Urinary bladder (tissue), 3 donors: ENCODE measurements at regions not wholly inside any gene's neighbourhood (a gene's known extent, or its start where the extent isn't known, plus 50 kb on each side); places are given as distances from the start of the nearest gene placed in this dataset.

ENCODE experiments used
- DNase-seq: peaks from one replicate; pipeline ENCODE4 v3.0.0-alpha.2; 2015; ENCODE audit errors: extremely low spot score
- H3K27ac ChIP-seq: one replicate; pipeline ENCODE4 v1.5.1; 2013; ENCODE audit warnings: low read depth, mild to moderate bottlenecking, moderate library complexity
- H3K36me3 ChIP-seq: one replicate; pipeline ENCODE4 v1.6.1; 2013; ENCODE audit warnings: mild to moderate bottlenecking, moderate library complexity; ENCODE audit not compliant: insufficient read depth
- H3K4me1 ChIP-seq: one replicate; pipeline ENCODE4 v1.6.1; 2013; ENCODE audit warnings: mild to moderate bottlenecking, moderate library complexity; ENCODE audit not compliant: insufficient read depth
- H3K4me3 ChIP-seq: one replicate; pipeline ENCODE4 v1.5.1; 2013; ENCODE audit warnings: low read depth, low read length
- WGBS: extraction: QIAGEN DNeasy Blood & Tissue Kit; methylation state at CpG from one replicate; pipeline ENCODE4 v1.1.7; 2013; 5-methylcytosine and 5-hydroxymethylcytosine counted together
- donor health status: healthy with polysubstance abuse.
- donor health status: healthy.

GRCh38 chr13:86201477-86201876 lies 402.3 kb upstream of the SLITRK6 start:
- WGBS, result 43% methylated on average over 2 of the region's 2 CpGs
- Histone ChIP-seq H3K4me3 (no peak overlapping the region), H3K27ac (no peak overlapping the region), H3K4me1 (no peaks in the 10 kb centered on the region), H3K36me3 (no peaks in the 10 kb centered on the region)
- DNase-seq, result no peak

DNA sequence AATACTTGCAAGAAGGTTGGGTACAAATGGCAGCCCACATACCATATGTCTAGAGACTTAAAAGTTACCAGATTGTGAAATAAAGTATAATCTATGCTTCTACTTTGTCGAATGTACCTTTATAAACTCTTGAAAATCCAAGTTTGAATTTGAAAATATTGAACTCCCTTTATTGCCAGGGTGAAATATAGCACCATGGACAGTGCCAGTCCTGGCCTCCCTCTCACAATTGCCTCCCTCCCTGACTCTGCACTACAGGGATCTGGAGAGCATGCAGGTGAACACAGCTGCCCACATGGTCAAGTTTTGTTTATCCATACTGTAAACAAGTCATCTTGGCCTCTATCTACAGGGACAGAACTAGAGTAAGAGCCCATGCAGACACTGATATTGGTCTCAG lies 394.1 kb upstream of the SLITRK6 start:
- no peaks in the 10 kb centered on the region for H3K36me3 ChIP-seq
- DNase-seq, result no peak

GRCh38 chr13:86188170-86188569 lies 389.0 kb upstream of the SLITRK6 start:
- no peaks in the 10 kb centered on the region for H3K4me1 ChIP-seq
- no peaks in the 10 kb centered on the region for H3K36me3 ChIP-seq
- H3K27ac ChIP-seq, result no peak overlapping the region
- no peak overlapping the region for H3K4me3 ChIP-seq
- no peak for DNase-seq
- 89% methylated on average over 4 of the region's 4 CpGs for WGBS

More for the DNA sequence above, 394.1 kb upstream of the SLITRK6 start:
- Histone ChIP-seq H3K27ac (no peak overlapping the region), H3K4me1 (no peaks in the 10 kb centered on the region), H3K4me3 (no peak overlapping the region)
- WGBS, result 68% methylated on average over 1 of the region's 1 CpG

DNA sequence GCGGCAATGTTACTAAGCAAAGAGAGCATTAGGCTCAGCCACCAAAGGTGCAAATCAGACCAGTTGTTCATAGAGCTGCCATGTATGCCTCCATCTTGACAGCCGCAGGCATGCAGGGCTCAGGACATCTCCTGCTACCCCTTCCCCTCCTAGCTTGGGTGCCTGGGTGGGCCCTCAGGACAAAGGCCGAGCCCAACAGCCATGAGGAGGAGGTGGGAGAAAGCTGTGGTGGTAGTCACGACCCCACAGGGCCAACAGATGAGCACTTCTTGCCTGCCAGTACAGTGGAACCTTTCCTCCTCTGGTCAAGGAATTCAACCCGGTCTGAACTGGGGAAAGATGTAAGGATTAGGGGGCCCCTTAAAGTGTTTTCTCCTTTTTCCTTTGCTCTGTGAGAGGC lies 386.4 kb upstream of the SLITRK6 start:
- H3K36me3 ChIP-seq, result no peaks in the 10 kb centered on the region
- H3K27ac ChIP-seq, result no peak overlapping the region
- H3K4me3 ChIP-seq, result no peak overlapping the region
- H3K4me1 ChIP-seq, result no peaks in the 10 kb centered on the region
- DNase-seq, result no peak
- WGBS, result 80% methylated on average over 5 of the region's 5 CpGs

- 89% methylated on average over 3 of the region's 3 CpGs for WGBS
- Histone ChIP-seq H3K4me3 (no peak overlapping the region), H3K4me1 (no peaks in the 10 kb centered on the region), H3K27ac (no peak overlapping the region), H3K36me3 (no peaks in the 10 kb centered on the region)
- no peak for DNase-seq
Measured at GRCh38 chr13:86185107-86185506, 385.9 kb upstream of the SLITRK6 start.

DNA sequence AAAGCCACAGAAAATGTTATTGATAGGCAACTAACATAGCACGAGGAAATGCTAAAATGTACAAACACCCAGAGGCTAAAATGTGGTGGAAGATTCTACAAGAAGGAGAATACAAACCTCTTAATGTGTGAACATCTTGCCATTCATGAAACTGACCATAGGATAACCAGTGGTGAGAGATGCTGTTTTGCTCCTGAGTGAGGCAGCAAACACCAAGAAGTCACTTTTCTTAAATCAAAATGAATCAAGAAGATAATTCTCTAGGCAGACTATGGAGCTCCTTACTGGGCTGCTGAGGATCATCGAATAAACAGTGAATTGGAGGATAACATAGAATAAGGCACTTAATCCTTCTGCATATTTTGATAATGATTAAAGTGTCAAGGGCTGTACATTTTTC lies 375.4 kb upstream of the SLITRK6 start:
- H3K4me3 ChIP-seq, result no peak overlapping the region
- no peak for DNase-seq
- no peaks in the 10 kb centered on the region for H3K36me3 ChIP-seq
- H3K27ac ChIP-seq, result no peak overlapping the region
- H3K4me1 ChIP-seq, result no peaks in the 10 kb centered on the region
- WGBS, result 51% methylated on average over 2 of the region's 2 CpGs

DNA sequence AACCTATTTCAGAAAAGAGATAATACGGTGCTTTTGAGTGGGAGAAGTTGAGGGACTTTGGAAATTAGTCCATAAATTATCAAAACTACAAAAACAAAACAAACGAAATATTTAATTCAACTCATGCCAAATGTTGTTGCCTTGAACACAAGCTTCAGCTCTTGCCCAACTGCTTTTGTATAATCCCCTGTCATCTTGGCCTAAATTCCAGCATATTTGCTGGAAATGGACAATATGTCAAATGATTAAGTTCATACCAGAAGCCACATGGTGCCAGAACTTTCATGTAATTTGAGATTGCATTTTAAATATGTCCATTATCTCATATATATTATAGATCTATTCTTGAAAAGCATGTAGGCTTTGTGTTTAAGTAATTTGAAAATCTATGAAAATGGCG lies 373.7 kb upstream of the SLITRK6 start:
- Histone ChIP-seq H3K27ac (no peak overlapping the region), H3K4me1 (no peaks in the 10 kb centered on the region), H3K36me3 (no peaks in the 10 kb centered on the region), H3K4me3 (no peak overlapping the region)
- DNase-seq, result no peak
- WGBS, result 54% methylated on average over 3 of the region's 3 CpGs

DNA sequence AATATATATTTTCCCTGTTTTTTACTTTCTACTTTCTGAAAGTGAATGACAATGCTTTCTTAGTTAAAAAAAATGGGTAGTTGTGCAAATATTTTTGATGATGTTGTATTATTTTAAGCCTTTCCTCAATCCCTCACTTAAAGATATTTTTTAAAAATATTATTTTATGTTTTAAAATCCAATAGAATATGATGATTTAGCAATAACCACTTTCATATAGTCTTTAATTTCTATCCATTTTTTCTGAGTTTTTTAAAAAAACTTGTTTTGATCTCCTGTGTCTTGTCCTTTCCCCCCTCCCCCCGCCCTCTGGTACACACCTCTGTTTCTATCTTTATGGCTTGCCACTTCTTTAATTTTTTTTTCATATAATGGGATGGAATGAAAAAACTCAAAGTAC lies 362.0 kb upstream of the SLITRK6 start:
- DNase-seq, result no peak
- no peaks in the 10 kb centered on the region for H3K4me1 ChIP-seq
- no peaks in the 10 kb centered on the region for H3K36me3 ChIP-seq
- no peak overlapping the region for H3K27ac ChIP-seq
- 61% methylated on average over 1 of the region's 1 CpG for WGBS
- H3K4me3 ChIP-seq, result no peak overlapping the region

- Histone ChIP-seq H3K27ac (no peak overlapping the region), H3K4me3 (no peak overlapping the region), H3K36me3 (no peaks in the 10 kb centered on the region), H3K4me1 (no peaks in the 10 kb centered on the region)
- WGBS, result 76% methylated on average over 3 of the region's 3 CpGs
- DNase-seq, result no peak
Measured at GRCh38 chr13:86155756-86156155, 356.5 kb upstream of the SLITRK6 start.

DNA sequence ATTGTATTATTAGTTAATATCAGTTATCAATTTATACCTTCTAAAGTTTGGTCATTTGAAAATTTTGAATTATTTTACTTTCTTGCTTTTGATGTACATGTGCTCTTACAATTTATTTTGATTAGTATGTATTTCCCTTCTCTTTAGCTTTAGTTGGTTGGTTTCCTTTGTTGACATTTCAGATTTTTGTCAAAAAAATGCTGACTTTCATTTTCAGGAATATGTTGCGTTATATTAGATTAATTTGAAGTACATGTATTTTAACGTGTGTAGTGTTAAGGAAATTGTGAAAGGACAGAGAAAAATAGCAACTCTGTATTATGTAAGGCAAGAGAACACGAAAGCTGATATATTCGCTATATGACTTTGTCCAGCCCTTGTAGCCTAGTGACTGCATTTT lies 342.9 kb upstream of the SLITRK6 start:
- Histone ChIP-seq H3K27ac (no peak overlapping the region), H3K4me1 (no peaks in the 10 kb centered on the region), H3K4me3 (no peak overlapping the region), H3K36me3 (no peaks in the 10 kb centered on the region)
- DNase-seq, result no peak
- WGBS, result 88% methylated on average over 4 of the region's 4 CpGs

GRCh38 chr13:86135856-86136255 lies 336.6 kb upstream of the SLITRK6 start:
- no peak for DNase-seq
- Histone ChIP-seq H3K36me3 (no peaks in the 10 kb centered on the region), H3K4me1 (no peaks in the 10 kb centered on the region), H3K27ac (no peak overlapping the region), H3K4me3 (no peak overlapping the region)

DNA sequence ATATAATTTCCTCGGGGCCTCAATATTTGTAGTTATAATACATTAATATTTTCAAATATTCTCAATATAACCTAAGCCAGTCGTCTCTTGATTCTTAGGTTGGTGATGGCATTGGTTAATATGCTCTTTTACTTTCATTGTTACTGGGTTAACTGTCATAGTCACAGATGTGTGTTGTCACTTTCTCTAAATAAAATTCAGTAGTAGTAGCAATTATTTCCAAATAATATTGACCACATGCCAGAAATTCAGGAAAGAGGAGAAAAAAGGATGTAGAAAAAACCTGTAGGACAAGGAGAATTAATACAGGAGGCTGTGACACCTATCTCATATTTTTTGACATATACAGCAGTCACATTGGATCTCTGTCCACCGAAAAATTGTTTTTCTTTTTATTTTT lies 322.7 kb upstream of the SLITRK6 start:
- Histone ChIP-seq H3K27ac (no peak overlapping the region), H3K4me1 (no peaks in the 10 kb centered on the region), H3K36me3 (no peaks in the 10 kb centered on the region), H3K4me3 (no peak overlapping the region)
- DNase-seq, result no peak
- WGBS, result 82% methylated on average over 3 of the region's 3 CpGs

DNA sequence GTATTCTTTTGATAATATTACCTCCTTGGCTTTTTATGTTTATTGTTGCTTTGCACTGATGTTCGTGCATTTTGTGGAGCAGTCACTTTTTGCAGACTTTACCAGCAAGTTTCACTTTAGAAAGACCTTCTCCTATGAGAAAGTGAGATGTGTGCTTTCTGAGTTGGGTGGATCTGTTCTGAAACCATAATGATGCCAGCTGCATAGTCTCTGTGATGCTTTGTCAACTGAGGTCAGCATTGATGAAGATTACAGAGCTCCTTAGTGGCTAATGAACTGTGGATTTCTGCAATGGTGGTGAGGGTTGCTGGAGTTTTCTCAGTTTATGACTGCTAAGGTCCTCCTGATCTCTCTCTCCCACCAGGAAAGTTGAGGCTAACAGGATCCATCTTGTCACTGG lies 309.9 kb upstream of the SLITRK6 start:
- no peaks in the 10 kb centered on the region for H3K36me3 ChIP-seq
- WGBS, result 82% methylated on average over 1 of the region's 1 CpG
- H3K4me3 ChIP-seq, result no peak overlapping the region
- H3K27ac ChIP-seq, result no peak overlapping the region
- no peak for DNase-seq
- no peaks in the 10 kb centered on the region for H3K4me1 ChIP-seq

- DNase-seq, result no peak
- H3K4me3 ChIP-seq, result no peak overlapping the region
- H3K36me3 ChIP-seq, result no peaks in the 10 kb centered on the region
- H3K27ac ChIP-seq, result no peak overlapping the region
- 77% methylated on average over 3 of the region's 3 CpGs for WGBS
- H3K4me1 ChIP-seq, result no peaks in the 10 kb centered on the region
Measured at GRCh38 chr13:86108334-86108733, 309.1 kb upstream of the SLITRK6 start.

- no peak for DNase-seq
- Histone ChIP-seq H3K36me3 (no peaks in the 10 kb centered on the region), H3K4me1 (no peaks in the 10 kb centered on the region), H3K27ac (no peak overlapping the region), H3K4me3 (no peak overlapping the region)
Measured at GRCh38 chr13:86098511-86098910, 299.3 kb upstream of the SLITRK6 start.
